NK-92 treated with Interleukin-12 subunit alpha and Interleukin-12 subunit beta, amount 100 ng/mL, for 24 hours (cell line): ENCODE measurements at regions not wholly inside any gene's neighbourhood (a gene's known extent, or its start where the extent isn't known, plus 50 kb on each side); places are given as distances from the start of the nearest gene placed in this dataset.
"Not testable (repeated sequence)": the region's sequence is repeated elsewhere in the genome, so short reads cannot be mapped to it uniquely, and the experiment has no call there.

Experiments used
- DNase-seq: peaks from one replicate; lab custom pipeline; 2025; lab: John Stamatoyannopoulos, UW

DNA sequence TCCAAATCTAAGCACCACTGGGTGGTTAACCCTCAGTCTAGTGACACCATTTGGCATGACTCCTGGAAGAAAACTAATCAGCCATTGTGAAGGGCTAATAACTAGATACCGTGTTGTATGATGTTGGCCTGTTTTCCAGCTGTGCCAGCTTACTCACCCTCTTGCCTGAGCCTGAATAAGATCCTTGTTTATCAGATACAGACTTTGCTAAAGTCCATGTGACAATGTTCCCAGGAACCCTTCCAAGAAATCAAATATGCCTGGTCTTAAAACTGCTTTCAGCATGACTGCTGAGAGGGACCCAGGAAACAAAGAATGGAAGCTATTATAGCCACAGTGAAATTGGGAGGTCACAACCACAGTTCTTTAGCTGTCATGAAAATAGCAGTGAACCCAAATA lies 640.8 kb upstream of the INTU start:
- no peak for DNase-seq

DNA sequence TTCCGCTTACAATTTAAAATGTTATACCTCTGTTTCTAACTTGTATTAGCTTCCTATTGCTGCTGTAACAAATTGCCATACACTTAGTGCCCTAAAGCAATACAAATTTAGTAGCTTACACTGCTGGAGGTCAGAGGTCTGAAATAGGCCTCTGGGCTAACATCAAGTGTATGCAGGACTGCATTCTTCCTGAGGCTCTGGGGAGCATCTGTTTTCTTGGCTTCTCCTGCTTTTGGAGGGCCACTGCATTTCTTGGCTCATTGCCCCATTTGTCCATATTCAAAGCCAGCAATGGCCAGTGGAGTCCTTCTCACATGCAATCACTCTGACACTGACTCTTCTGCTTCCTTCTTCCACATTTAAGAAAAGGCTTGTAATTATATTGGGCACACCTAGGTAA lies 639.8 kb upstream of the INTU start:
- no peak for DNase-seq

DNA sequence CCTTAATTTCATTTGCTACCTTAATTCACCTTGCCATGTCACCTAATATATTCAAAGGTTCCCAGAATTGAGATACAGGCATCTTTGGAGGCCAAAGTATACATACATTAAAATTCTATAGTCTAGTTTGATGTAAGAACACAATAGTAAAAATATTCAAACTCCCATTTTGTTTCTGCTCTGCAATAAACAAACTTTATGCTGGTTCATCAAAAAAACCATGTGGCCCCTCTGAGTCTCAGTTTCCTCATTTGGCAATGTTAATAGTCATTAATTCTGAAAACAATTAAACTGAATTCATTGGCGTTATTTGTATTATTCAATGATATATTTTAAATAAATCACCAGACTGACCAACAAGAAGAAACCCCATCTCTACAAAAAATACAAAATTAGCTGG lies 639.4 kb upstream of the INTU start:
- no peak for DNase-seq

DNA sequence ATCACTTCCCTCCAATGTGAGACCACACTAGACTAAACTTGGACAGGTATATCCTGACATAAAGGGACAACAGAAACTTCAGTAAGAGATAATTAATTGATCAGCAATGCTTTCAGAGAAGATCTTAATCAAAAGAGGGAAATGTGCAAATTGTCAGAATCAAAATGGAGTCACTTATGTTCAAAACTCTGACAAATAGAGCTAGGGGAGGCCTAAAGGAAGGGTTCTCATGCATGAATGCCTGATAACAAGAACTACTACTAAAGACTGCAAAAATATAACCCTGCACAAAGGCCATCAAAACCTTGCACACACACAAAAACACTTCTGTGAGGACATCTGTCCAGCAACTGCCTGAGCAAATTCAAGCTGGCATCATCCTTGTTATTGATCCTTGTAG lies 637.5 kb upstream of the INTU start:
- DNase-seq, result no peak

DNA sequence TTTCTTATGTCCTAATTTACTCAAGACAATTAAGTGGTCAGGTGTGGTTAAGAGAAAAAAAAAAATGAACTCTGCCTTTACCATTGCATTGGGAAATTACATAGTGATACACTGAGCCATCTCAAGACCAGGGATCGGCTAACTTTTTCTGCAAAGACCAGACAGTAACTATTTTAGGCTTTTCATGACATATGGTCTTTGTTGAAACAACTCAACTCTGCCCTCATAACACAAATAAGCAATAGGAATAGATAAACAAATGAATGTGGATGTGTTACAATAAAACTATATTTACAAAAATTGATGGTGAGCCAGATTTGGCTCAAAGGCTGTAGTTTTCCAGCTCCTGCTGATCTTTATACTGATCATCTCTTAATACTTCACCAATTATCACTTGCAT lies 632.6 kb upstream of the INTU start:
- no peak for DNase-seq

DNA sequence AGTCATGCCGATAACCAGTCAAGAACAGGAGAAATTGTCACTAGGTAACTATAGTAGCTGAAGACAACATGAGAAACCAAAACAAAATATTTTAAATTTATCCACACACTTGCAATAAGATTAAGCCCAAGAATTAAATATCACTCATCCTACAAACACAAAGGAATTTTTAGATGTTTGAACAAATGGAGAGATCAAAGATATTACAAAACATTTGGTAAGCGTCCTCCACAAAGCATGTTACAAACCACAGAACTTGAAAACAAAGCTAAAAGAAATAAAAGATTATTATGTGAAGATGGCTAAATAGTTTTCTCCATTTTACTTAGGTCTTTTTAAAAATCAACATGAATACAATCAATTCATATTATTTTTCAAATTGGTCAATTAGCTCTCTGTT lies 631.9 kb upstream of the INTU start:
- DNase-seq, result no peak

DNA sequence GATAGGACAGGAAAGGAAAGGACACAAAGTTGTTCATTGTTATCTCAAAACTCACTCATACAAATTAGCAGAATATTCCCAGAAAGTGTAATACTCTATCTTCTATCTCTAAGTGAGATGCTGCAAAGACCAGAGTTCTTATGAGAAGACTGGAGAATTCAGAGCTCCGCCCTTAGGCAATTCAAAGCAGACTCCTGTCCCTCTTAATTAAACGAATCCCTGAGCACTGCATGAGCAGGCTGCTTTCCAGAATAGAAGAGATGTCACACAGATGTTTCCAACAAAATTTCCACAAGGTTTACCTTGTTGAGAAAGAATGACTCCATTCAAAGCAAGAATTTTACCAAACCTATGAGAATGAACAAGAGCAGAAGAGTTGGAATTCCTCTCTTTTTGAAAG lies 630.8 kb upstream of the INTU start:
- no peak for DNase-seq

DNA sequence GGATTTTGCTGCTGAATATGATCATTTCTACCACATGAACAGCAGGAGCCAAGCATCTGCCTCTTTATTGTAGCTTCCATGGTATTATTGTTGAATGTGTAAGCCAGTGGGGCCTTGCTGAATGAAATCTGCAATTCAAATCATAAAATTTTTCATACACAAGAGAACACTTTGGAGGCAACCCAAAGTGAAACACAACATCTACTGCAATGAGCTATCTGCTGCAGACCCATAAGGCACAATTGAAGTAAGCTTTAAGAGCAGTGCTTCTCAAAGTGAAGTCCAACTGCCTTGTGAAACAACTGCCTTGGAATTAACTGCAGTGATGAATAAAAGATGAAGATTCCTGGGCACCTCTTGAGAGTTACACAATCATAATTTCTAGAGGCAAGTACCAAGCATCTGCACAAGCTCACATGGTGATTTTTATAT lies 626.3 kb upstream of the INTU start:
- no peak for DNase-seq

DNA sequence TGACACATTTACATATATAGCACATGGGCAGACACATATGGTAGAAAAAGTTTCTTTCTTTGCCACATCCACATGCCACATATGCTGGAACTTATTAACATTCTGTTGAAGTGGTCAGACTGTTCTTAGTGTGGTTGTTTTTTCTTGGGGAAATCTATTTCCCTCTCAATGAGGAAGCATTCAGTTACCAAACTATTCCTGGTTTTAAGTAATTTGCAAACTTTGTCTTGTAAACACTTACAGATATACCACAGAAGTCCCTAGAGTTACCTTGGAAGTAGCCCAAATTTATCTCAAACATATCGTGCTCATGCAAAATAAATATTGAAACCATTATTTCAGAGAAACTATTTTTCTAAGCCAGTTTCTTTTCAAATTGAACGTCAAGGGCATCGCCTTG lies 625.5 kb upstream of the INTU start:
- no peak for DNase-seq

DNA sequence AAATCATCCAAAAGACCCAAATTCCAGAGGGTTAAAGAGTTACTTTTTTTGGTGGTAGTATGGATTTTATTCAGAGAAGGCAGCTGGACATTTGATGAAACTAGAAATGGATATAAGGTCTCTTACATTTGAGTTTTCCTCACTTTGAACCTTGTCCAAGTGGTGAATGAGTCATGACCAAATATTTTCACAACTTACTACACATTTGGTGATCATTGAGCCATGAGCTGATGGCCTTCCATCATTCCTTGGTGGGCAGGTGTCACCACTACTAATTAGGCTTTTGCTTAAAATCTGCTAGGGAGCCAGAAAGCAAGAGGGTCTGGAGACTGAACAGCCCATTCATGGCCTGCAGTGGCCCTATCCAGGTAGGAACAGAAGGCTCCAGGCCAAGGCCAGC lies 620.2 kb upstream of the INTU start:
- DNase-seq, result no peak

DNA sequence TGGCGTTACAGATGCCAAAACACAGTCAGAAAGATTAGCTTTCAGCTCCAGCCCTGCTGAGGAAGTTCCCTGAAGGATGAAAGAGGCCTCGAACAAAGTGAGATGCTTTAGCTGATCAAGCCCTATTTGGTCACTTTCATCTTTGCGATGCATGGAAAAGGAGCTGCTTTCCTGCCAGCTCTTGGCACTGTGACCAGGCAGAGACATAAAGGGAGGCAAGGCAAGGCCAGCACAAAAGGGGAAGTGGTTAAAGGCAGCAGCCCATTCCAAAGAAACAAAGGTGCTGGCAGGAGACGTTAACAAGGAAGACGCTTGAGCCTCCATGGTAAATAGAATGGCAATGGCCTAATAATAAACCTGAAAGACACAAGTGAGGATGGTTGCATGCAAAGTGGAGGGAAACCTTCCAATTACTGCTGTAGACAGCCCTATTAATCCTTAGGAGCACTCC lies 617.1 kb upstream of the INTU start:
- DNase-seq, result no peak

DNA sequence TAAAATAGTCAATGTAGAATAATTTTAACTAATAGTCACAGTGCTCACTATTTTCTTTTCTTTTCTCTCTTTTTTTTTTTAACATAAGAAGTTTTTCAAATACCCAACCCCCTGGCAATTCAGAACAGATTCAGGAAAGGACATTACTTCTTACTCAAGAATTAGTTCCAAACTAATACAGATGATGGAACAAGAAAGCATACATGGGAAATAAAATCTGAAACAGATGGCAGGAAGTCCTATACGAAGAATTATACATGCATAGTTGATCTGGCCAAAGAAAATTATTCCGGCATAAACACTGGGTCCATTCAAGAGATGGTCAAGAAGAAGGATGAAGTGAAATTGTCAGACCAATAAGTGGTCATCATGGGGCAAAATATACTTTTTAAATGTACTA lies 614.4 kb upstream of the INTU start:
- DNase-seq, result no peak

DNA sequence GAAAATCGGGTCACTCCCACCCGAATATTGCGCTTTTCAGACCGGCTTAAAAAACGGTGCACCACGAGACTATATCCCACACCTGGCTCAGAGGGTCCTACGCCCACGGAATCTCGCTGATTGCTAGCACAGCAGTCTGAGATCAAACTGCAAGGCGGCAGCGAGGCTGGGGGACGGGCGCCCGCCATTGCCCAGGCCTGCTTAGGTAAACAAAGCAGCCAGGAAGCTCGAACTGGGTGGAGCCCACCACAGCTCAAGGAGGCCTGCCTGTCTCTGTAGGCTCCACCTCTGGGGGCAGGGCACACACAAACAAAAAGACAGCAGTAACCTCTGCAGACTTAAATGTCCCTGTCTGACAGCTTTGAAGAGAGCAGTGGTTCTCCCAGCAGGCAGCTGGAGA lies 611.9 kb upstream of the INTU start:
- DNase-seq, result not testable (repeated sequence)

DNA sequence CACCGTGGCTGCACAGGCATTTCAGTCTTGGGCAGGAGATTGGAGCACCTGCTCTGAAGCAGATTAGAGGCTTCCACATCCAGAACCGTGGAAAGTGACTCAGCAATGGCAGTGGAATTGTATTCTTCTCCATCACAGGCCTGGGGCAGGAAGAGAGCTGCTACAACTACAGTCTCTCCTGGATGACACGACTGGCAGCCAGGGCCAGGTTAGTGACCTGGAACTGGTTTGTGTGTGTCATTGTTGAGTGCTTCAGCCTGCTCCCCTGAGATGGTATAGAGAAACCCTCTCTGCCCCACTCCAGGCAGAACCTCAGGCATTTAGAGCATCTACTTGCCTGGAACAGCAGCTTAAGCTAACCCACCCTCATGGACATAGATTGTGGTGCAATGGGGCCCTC lies 596.5 kb upstream of the INTU start:
- DNase-seq, result no peak

DNA sequence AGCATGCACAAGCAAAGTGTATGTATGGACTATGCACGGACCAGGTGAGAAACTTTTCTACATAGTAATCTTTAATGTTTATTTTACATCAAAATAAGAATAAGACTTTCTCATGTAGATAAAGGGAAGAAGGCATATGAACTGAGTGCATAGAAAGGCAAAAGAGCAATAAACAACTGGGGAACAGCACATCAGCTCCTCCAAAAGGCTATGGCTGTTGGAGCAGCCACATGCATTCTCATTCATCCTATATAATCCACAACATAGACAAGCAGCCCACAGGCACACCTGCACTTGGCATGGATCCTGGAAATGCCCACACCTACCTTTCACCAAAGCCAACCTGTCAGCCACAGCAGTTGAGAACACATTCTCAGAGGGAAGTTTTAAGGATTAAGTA lies 586.9 kb upstream of the INTU start:
- no peak for DNase-seq

DNA sequence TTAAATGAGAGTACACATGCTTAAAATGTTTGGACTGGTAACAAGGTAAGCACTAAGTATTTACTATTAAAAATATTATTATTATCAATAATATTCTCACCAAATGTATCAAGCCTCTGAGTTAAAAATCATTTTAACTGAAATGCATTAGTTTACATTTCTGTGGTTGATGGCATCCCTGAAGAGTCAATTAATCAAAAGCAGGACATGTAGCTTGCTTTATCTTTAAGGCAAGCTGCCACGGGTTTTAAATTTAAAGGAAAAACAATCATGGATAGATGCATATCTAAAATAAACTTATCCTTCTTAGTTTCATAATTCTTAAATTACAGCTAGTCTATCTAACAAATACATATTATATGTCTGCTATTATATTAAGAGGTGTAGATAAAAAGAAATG lies 584.8 kb upstream of the INTU start:
- DNase-seq, result no peak

DNA sequence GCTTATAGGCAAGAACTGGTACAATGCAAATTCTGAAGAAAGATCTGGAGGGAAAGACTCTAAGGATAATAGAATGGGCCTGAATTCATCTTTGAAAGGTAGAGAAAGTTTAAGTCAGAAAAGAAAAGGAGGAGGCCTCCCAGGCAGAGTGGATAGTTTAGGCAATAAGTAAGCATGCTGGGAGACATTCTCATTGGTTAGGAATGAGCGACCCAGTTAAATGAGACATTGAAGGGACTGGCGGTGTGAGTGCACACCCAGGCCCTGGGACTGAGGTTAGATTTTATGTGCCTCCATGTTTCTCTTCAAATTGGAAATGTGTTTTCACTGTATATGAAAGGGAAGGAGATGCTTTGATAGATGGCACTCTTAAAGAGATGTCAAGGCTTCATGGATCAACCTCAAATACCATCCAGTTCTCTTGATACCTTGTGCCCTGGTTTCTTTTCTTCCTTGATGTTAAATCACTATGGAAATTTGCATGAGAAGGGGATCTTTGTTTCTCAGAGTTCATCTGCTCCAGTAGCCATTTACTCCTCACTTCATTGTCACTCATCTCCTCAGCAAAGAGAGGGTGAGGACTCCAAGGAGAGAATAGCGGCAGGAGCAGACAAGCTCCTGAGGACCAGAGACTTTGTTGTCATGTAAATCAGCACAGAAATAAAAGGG lies 584.2 kb upstream of the INTU start:
- DNase-seq, result no peak

DNA sequence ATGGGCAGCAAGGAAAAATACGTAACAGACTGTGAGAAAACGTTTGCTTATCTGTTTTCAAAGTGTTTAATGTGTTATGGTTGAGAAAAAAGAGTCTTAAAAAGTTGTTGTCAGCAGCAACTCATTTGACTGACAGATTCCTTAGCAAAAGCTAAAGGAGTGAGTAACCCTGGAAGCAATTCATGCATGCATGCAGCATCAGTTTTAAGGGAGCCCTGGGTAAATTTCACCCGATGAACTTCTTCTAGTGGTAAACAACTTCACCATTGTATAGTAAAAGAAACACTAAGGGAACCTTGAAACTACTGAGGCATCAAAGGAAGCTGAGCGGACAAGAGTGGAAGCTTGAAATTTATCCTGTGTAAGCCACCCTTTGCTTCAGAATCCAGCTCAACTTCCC lies 583.2 kb upstream of the INTU start:
- DNase-seq, result no peak

DNA sequence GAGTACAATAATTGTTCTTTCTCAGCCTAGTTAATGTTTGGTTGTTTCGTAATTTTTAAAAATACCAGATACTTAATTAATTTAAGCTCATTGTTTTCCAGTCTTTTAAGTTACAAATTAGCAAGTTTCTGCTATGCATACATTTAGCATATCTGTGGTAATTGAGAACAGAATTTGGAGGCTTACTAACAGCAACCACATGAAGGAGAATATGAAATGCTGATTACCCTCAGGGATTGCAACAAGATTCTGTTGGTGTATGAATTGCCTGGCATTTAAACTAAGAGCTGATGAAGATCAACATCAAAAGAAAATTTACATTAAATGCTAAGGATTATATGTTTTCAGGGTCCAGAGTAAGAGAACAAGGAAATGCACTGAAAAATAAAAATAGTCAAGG lies 580.0 kb upstream of the INTU start:
- DNase-seq, result no peak

DNA sequence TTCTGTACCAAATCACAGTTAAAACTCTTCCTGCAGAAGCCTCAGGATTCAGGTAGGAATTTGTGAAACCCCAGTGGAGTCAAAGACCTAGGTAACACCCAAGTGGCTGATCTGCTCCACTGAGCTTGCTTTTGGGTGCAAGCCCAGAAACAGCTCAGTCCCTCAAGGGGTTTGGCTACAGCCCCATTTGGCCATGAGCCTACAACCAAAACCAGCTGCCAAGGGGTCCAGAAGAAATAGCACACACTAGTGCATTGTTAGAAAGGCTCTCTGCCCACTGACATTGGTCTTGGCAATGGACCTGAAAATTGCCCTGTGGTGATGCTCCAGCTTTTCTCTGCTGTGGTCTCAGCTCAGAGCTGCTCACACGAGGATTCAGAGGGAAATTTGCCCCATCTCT lies 577.4 kb upstream of the INTU start:
- no peak for DNase-seq

DNA sequence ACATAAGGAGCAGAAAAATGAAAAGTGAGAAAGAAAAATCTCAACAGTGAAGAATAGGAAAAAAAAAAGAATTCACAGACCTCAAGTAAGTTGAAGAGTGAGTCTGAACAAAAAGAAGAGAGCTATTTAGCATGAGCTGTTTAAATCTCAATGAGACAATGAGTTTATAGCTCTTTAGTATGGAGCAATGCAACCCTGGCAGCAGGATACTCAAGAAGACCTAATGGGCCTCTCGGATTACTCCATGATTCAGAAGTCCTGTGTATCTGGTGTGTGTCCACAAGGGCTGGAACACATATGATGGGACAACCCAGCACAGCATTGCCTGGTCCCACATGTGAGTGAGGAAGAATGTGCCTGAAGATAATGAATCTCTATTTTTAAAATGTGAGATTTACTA lies 563.1 kb upstream of the INTU start:
- no peak for DNase-seq

DNA sequence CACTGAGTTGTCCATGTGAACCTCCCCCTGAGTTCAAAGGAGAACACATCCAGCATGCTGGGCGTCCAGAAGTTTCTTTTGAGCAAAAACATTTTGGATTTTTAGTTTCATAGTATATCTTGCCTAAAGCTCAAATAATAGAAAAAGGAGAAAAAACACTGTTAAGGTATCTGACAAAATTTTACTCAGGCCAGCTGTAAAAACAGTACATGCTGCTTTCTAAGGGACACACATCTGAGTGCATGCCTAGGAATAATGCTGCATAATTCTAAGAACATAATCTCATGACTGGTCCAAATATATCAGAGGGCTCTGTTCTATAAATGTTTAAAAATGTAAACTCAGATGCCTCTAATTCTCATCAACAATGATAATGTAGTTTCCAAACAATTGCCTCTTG lies 561.3 kb upstream of the INTU start:
- no peak for DNase-seq

DNA sequence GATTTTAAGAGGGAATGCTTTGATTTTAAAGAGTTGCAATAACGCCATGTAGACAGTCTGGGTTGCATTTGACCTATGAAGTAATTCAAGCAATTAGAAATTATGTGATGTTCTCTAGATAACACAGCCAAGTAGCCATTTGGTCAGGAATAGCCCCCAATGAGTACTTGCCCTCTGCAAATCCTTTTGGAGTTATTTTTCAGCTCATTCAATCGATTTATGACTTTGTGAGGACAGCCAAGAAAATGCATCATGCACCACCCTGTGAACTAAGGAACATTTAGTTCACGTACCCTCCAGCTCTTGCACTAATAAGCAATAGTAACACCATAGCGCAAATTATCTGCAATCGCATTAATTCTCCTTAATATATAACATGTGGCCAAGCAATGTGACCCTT lies 552.6 kb upstream of the INTU start:
- no peak for DNase-seq

DNA sequence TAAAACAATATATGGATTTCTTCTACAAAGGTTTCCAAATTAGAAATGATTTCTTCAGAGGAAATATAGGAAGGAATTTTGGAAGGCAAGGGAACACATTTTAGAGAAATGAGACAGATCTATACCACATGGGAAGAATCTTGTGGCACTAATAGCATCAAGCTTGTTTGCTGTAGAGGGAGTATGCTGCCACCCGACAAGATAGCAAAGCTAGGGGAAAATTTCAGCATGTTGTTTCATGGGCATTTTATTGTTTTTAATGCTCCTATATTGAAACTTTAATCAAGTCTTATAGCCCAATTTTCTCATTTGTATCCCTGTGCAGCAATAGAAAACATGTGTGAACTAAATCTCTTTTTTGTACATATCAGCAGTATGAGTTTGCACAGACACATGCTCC lies 551.7 kb upstream of the INTU start:
- DNase-seq, result no peak

DNA sequence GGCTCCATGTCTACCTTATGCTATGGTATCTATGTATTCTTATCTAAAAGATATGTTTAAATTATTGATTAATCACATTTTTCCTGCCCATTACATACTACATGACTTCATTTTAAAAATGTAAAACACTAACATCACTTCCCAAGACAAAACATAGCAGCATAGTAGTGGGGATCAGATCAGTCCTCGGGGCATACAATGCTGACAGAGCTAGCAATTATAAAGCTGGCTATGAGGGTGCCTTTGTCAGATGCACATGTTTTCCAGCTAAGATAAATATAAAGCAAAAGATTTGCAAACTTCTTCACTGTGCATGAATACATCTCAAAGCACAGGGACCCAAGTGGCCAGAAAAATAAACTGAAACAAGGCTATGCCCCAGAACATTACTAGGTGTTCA lies 549.8 kb upstream of the INTU start:
- no peak for DNase-seq
